ENCODE measurements at regions not wholly inside any gene's neighbourhood (a gene's known extent, or its start where the extent isn't known, plus 50 kb on each side); places are given as distances from the start of the nearest gene placed in this dataset.

GRCh38 chr3:153958635-153959595 lies 162.3 kb upstream of the ARHGEF26 start:
- Histone ChIP-seq H3K9me3 (ENCODE audit: low read depth, low read length, poor library complexity, severe bottlenecking) (no peaks in the 10 kb centered on the region), H3K27me3 (replicated peaks; ENCODE audit: insufficient read depth, low read depth, low read length, poor library complexity) (peaks cover 4% of the 10 kb centered on the region), H3K36me3 (ENCODE audit: insufficient read depth, low read length, poor library complexity, severe bottlenecking) (no peaks in the 10 kb centered on the region), H3K4me3 (ENCODE audit: low read depth, low read length, poor library complexity, severe bottlenecking) (no peak overlapping the region), H3K4me1 (ENCODE audit: insufficient read depth, low read length, poor library complexity, severe bottlenecking) (peaks cover 7% of the 10 kb centered on the region), H3K27ac (ENCODE audit: low read depth, low read length, poor library complexity, severe bottlenecking) (no peak overlapping the region)
- POLR2A ChIA-PET (ENCODE audit: low non-redundant PET), result no interaction called here
- CTCF ChIA-PET, result no interaction called here
- peak; percentile 33 for DNase-seq (ENCODE audit: low spot score)
- intact Hi-C loops (cut with micrococcal nuclease; ENCODE audit: unreplicated experiment), result no loop called here
- BruUV-seq (replicated peaks), result no TSS peak
- TF ChIP-seq EZH2 (IDR thresholded peaks at IDR 0.05; ENCODE audit: borderline replicate concordance, low read depth, low read length, poor library complexity, severe bottlenecking), result no peak

- Histone ChIP-seq H3K27me3 (replicated peaks; ENCODE audit: insufficient read depth, low read depth, low read length, poor library complexity) (peaks cover 4% of the 10 kb centered on the region), H3K4me1 (ENCODE audit: insufficient read depth, low read length, poor library complexity, severe bottlenecking) (peaks cover 7% of the 10 kb centered on the region), H3K36me3 (ENCODE audit: insufficient read depth, low read length, poor library complexity, severe bottlenecking) (no peaks in the 10 kb centered on the region), H3K9me3 (ENCODE audit: low read depth, low read length, poor library complexity, severe bottlenecking) (no peaks in the 10 kb centered on the region), H3K4me3 (ENCODE audit: low read depth, low read length, poor library complexity, severe bottlenecking) (no peak overlapping the region), H3K27ac (ENCODE audit: low read depth, low read length, poor library complexity, severe bottlenecking) (no peak overlapping the region)
- no TSS peak for BruUV-seq (replicated peaks)
- TF ChIP-seq EZH2 (IDR thresholded peaks at IDR 0.05; ENCODE audit: borderline replicate concordance, low read depth, low read length, poor library complexity, severe bottlenecking) (no peak), CTCF (conservative IDR thresholded peaks at IDR 0.05; ENCODE audit: low read depth, low read length) (no peak)
- POLR2A ChIA-PET (ENCODE audit: low non-redundant PET), result no interaction called here
- intact Hi-C loops (cut with micrococcal nuclease; ENCODE audit: unreplicated experiment), result no loop called here
- no peak for DNase-seq (ENCODE audit: low spot score)
- CTCF ChIA-PET, result no interaction called here
Measured at GRCh38 chr3:153960458-153961074, 160.6 kb upstream of the ARHGEF26 start.

GRCh38 chr3:153961494-153961893 lies 159.7 kb upstream of the ARHGEF26 start:
- H3K4me1 ChIP-seq (ENCODE audit: insufficient read depth, low read length, poor library complexity, severe bottlenecking), result peaks cover 10% of the 10 kb centered on the region
- peaks cover 4% of the 10 kb centered on the region for H3K27me3 ChIP-seq (replicated peaks; ENCODE audit: insufficient read depth, low read depth, low read length, poor library complexity)
- CTCF ChIA-PET, result no interaction called here
- no peak for TF ChIP-seq EZH2 (IDR thresholded peaks at IDR 0.05; ENCODE audit: borderline replicate concordance, low read depth, low read length, poor library complexity, severe bottlenecking)
- TF ChIP-seq CTCF (conservative IDR thresholded peaks at IDR 0.05; ENCODE audit: low read depth, low read length), result no peak
- no peaks in the 10 kb centered on the region for H3K9me3 ChIP-seq (ENCODE audit: low read depth, low read length, poor library complexity, severe bottlenecking)
- H3K36me3 ChIP-seq (ENCODE audit: insufficient read depth, low read length, poor library complexity, severe bottlenecking), result no peaks in the 10 kb centered on the region
- no peak overlapping the region for H3K27ac ChIP-seq (ENCODE audit: low read depth, low read length, poor library complexity, severe bottlenecking)
- H3K4me3 ChIP-seq (ENCODE audit: low read depth, low read length, poor library complexity, severe bottlenecking), result no peak overlapping the region
- POLR2A ChIA-PET (ENCODE audit: low non-redundant PET), result no interaction called here
- intact Hi-C loops (cut with micrococcal nuclease; ENCODE audit: unreplicated experiment), result no loop called here
- no peak for DNase-seq (ENCODE audit: low spot score)
- no TSS peak for BruUV-seq (replicated peaks)
